ENCODE measurements at regions not wholly inside any gene's neighbourhood (a gene's known extent, or its start where the extent isn't known, plus 50 kb on each side); places are given as distances from the start of the nearest gene placed in this dataset.

DNA sequence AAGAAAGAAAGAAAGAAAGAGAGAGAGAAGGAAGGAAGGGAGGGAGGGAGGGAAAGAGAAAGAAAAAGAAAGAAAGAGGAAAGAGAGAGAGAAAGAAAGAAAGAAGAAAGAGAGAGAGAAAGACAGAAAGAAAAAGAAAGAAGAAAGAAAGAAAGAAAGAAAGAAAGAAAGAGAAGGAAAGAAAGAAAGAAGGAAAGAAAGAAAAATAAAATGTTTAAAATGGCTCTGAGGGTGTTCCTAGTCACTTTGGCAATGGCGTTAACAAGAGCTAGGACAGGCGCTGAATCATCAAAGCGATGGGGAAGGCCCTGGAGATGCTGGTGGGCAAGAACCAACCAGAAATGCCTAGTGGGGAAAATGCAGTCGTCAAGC is 77.8 kb upstream of the GPC1 start:
- DNase-seq (ENCODE audit: low read depth in 2 of 2): no peak

- no peak for DNase-seq (ENCODE audit: low read depth in 2 of 2)
Observed at GRCh38 chr2:240358080-240358479, 77.4 kb upstream of the GPC1 start.

GRCh38 chr2:240358821-240359397 is 76.6 kb upstream of the GPC1 start:
- DNase-seq (ENCODE audit: low read depth in 2 of 2): no peak

DNA sequence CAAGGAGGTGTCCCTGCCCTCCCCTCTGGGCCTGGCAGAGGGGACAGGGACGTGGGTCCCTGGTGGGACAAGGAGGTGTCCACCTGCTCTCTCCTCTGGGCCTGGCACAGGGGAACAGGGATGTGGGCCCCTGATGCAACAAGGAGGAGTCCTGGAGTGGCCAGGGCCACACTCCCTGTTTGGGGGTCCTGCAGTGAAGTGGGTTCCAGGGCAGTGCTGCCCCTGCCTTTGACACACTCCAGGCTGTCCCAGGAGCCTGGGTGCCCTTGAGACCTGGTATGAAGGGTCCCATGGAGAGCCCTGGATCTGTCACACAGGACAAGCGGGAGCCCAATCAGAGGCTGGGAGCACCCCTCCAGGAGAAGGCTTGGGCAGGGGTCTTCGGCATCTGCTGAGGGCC is 75.8 kb upstream of the GPC1 start:
- DNase-seq (ENCODE audit: low read depth in 2 of 2): no peak

GRCh38 chr2:240360645-240361475 is 74.6 kb upstream of the GPC1 start:
- DNase-seq (ENCODE audit: low read depth in 2 of 2): no peak

- DNase-seq (ENCODE audit: low read depth in 2 of 2): no peak
Observed at GRCh38 chr2:240362216-240362755, 73.2 kb upstream of the GPC1 start.

DNA sequence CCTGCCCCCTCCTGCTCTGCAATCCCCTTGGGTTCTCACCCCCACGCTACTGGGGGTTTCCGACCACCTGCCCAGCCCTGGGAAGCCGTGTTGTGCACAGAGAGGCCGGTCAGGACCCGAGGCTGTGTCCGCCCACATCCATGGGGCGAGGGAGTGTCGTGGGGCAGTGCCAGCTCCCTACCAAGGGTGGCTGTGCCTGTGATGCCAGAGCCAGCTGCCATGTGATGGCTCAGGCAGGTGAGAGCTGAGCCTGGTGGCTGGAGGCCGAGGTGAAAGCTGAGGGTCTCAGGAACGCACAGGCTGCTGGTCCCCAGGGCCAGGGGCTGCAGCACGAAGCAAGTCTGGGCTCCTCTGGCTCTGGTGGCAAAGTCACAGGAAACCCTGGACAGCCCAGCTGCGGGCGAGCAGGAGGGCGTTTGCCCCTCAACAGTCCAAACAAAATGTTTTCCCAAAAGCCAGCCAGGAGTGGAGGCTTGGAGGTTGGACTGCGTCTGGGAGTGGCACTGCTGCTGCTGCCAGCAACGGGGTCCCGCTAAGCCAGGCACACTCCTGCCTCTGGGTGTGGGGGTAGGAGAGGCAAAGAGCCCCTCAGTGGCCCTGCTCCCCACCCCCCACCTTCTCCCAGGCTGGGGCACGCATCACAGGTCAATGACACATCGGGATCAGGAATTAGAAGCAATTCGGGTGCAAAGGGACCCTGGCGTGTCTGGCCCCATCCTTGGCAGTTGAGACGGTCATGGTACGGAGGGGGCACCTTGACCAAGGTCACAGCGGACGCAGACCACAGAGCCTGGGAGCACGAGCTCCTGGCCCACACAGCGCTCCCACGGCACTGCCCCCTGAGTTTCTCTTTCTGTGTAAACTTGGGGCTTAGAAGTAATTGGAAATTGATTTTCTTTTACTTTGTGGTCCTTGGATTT is 72.4 kb upstream of the GPC1 start:
- no peak for DNase-seq (ENCODE audit: low read depth in 2 of 2)

DNA sequence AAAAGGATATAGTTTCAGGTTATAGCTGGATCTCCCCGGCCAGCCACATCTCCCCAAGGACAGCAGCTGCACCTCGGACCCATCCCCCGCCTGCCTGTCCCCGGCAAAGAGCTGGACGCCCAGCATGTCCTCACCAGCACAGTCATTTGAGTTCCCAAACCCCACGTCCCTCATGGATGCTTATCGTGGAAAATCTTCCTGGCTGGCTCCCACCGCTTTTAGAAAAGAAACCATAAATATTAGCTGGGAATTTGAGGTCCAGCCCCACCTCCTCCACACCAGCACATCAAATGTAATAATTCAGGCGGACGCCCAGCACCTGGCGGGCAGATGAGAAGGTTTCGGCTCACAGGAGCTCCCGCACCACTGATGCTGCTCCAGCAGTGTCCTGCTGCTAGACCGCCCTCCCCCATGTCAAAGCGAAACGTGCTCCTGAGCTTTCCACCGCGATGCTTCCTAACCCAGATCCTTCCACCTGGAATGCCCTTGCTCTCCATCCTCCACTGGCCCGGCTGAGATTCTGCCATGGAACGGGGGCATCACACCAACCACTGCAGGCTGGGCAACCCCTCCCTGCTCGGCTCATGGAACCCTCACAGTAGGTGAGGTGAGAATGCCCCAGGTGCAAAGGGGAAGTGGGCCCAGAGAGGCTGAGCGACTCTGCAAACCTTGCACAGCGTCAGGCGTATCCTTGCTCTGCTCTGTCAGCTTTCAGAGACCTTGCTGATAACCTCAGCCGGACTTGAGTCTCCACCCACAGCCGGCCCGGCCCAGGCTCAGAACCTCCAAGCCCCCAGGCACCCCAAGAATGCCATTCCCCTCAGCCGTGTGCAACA is 71.5 kb upstream of the GPC1 start:
- no peak for DNase-seq (ENCODE audit: low read depth in 2 of 2)

DNA sequence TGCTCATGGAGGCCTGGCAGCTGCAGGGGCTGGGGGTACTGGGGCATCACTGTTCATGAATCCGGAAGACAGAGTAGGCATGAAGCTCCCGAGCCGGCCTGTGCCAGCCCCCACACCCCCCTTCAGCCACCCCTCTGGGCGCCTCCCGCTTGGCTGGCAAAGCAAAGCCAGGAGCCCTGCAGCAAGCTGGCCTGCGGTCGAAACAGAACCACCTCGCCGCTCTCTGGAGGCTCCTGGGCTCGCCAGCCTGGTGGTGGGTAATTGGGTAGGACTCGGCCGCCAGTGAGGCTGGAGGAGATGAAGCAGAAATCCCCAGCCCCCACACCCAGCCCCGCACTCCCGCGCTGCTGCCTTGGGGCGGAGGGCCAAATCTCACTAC is 70.9 kb upstream of the GPC1 start:
- no peak for DNase-seq (ENCODE audit: low read depth in 2 of 2)

GRCh38 chr2:240364961-240365775 is 70.3 kb upstream of the GPC1 start:
- DNase-seq (ENCODE audit: low read depth in 2 of 2): no peak

DNA sequence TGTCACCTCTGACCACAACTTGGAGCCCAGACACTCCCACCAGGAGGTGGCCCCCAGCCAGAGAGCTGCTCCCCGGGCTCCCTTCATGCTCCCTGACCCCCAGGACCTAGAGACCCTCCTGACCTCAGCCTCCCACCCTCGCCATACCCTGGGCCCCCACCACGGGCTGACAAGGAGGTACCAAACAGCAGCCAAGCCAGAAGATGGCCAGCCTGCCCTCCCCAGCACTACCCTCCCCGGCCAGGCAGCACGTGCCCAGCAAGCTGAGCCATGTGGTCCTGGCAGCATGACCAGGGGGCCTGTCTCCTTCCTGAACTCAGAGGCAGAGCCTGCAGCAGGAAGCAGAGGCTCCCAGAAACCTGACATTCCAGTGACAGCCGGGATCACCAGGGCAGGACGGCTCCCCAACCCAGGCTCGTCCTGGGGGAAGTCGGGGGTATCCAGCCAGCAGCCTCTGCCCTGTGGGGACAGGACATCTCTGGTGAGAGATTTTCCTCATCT is 69.4 kb upstream of the GPC1 start:
- DNase-seq (ENCODE audit: low read depth in 2 of 2): no peak

- no peak for DNase-seq (ENCODE audit: low read depth in 2 of 2)
Observed at GRCh38 chr2:240366901-240367300, 68.6 kb upstream of the GPC1 start.

GRCh38 chr2:240367721-240368120 is 67.7 kb upstream of the GPC1 start:
- DNase-seq (ENCODE audit: low read depth in 2 of 2): no peak

GRCh38 chr2:240368781-240369331 is 66.6 kb upstream of the GPC1 start:
- no peak for DNase-seq (ENCODE audit: low read depth in 2 of 2)

DNA sequence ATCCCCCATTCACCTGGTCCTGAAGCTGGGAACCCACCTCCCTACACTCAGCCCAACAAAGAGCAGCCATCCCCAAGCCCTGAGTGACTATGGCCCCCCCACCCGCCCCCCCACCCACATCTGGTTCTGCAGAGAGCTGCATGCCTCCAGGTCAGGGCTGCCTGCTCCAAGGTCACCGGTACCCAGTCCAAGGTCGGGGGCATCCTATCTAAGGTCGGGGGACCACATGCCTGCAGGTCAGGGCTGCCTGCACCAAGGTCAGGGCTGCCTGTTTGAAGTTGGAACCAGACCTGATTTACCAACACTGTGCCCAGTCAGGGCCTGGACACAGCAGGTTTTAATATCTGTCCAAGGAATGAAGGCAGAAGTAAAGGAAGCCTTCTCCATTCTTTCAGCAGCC is 66.1 kb upstream of the GPC1 start:
- no peak for DNase-seq (ENCODE audit: low read depth in 2 of 2)

DNA sequence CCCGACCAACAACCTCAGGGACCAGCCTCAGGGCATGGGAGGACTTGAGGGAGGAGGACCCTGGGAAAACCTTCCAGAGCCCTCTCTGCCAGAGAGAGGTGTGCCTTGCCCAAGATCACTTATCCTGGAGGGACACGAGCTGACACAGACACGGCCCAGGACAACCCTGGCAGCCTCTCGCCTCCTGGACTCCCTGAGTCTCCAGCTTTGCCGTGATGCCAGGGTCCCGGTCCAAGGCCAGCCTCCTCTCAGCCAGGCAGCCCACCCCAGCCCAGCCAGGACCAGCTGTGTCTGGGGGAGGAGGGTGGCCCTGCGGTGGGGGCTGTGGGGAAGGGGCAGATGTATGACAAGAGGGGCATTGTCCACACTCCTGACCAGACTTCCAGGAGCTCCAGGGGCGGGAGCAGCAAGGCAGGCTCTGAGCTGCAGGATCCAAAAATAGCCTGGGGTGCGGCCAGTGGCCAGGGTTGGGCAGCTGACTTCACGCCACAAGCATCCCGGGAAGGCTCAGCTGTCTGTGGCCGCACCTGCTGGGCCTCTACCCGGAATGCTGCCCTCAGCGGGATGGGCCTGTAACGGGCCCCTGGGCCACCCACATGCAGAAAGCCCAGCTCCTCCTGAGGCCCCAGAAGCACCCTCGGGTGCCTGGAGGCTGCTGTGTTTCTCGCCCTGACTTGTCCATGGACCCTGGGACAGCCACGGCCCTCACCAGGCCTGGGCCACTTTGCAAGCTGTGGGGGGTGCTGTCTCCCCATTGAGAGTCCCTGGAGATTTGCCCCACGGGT is 65.5 kb upstream of the GPC1 start:
- no peak for DNase-seq (ENCODE audit: low read depth in 2 of 2)

DNA sequence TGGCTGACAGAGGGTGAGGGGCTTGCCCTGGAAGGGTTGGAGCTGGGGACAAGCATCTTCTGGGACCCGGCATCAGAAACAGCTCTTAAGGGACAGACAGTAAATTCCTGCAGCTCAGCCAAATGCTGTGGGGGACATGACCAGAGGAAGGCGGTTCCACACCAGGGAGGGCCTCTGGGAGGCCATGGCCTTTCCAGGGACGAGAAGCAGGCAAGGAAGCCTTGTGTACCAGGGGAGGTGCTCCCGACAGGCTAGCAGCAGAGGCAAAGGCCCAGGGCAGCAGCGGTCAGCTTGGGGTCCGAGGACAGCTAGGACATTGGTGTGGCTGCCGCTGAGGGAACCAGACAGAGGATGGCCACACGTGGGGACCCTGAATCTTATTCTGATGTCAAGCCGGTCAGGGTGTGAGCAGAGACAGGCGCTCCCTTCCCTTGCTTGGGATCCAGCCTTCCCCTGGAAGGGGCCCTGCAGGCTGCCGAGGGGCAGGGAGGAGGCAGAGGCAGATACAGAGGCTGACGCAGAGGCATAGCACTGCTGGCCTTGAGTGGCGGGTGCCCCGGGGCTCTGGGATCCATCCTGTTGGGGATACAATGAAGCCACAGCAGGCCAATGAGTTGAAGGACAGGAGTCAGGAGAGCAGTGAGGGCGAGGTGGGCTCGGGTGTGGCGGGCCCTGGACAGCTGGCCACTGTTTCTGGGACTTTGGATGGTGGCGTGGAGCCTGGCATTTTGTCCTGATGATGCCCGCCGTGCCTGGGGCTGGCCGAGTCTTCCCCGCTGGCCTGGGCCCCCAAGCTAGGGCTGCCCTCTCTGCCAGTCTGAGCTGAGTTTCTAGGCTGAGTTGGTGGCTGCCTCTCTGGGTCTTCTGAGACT is 64.1 kb upstream of the GPC1 start:
- no peak for DNase-seq (ENCODE audit: low read depth in 2 of 2)

GRCh38 chr2:240372101-240372500 is 63.4 kb upstream of the GPC1 start:
- no peak for DNase-seq (ENCODE audit: low read depth in 2 of 2)
